Gastroesophageal sphincter (tissue), 4 donors: ENCODE measurements at regions not wholly inside any gene's neighbourhood (a gene's known extent, or its start where the extent isn't known, plus 50 kb on each side); places are given as distances from the start of the nearest gene placed in this dataset.

ENCODE experiments used
- ATAC-seq: fragments of 150-250 bp; one replicate; pipeline ENCODE4 v1.9.1; 2016; ENCODE audit warnings: mild to moderate bottlenecking, moderate library complexity
- H3K27ac ChIP-seq, 4 donors: fragments of 200-600 bp; sonication (generic) in 3 of 4; 1 replicate in 3 of 4; 2 replicates in 1 of 4; pipeline ENCODE4 v1.5.1; 2016 to 2019
- H3K27me3 ChIP-seq: fragments of 200-600 bp; sonication (generic); one replicate; pipeline ENCODE4 v1.5.1; 2019
- H3K36me3 ChIP-seq, 2 donors: fragments of 200-600 bp; sonication (generic); one replicate each; pipeline ENCODE4 v1.5.1; 2019; ENCODE audit warnings: control low read depth in 1 of 2
- H3K4me1 ChIP-seq, 3 donors: fragments of 200-600 bp; sonication (generic); 1 replicate in 2 of 3; 2 replicates in 1 of 3; pipeline ENCODE4 v1.5.1; 2016 to 2019; ENCODE audit warnings: control low read depth in 2 of 3
- H3K4me3 ChIP-seq, 2 donors: fragments of 200-600 bp; sonication (generic); one replicate each; pipeline ENCODE4 v1.5.1; 2019; ENCODE audit warnings: mild to moderate bottlenecking in 1 of 2, moderate library complexity in 1 of 2
- H3K9me3 ChIP-seq, 3 donors: fragments of 200-600 bp; sonication (generic); one replicate each; pipeline ENCODE4 v1.5.1; 2017 to 2019; ENCODE audit warnings: control low read depth in 2 of 3
- EP300 ChIP-seq: sonication (generic); formaldehyde crosslinking; IDR thresholded peaks from one replicate; pipeline ENCODE4 v1.6.1; 2017; ENCODE audit warnings: antibody characterized with exemption, mild to moderate bottlenecking
- POLR2A ChIP-seq, 2 donors: fragments of 450-650 bp; IDR thresholded peaks; one replicate each; pipeline ENCODE4 v1.6.1; 2017; ENCODE audit warnings: antibody characterized with exemption in 2 of 2, mild to moderate bottlenecking in 2 of 2, moderate library complexity in 1 of 2
- POLR2AphosphoS5 ChIP-seq: sonication (generic); formaldehyde crosslinking; IDR thresholded peaks from one replicate; pipeline ENCODE4 v1.6.1; 2017; ENCODE audit warnings: antibody characterized with exemption
- WGBS, 2 donors: methylation state at CpG; one replicate each; pipeline ENCODE4 v1.1.5; 2018; ENCODE audit warnings: low coverage in 1 of 2; 5-methylcytosine and 5-hydroxymethylcytosine counted together
- TF ChIP-seq, protein P1 (sequence below), 4 experiments: fragments of 200-600 bp in 2 of 4; fragments of 450-650 bp in 2 of 4; sonication (generic) in 1 of 4; IDR thresholded peaks; one replicate each; pipeline ENCODE4 v1.5.1; 2017 to 2019; ENCODE audit warnings: antibody characterized with exemption in 4 of 4, mild to moderate bottlenecking in 2 of 4, moderate library complexity in 2 of 4

DNA sequence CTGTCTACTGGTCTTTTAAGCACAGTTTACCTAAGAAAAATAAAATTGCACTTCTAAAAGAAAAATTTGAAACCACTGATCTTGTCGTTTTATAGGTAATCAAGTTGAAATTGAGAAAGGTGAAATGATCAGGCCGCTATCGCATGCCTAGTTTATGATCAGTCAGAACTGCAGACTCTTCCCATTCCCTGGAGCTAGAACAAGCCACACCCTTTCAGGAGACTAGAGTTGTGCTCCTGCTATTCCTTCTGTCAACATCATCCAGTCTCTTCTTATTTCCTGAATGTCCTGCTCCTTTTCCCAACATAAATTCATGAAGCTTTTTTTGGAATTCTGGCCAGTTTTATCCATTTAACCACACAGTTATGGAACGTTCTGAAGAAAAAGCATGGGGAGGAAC lies 135.1 kb downstream of the SLC7A11 start:
- WGBS, 2 donors: 84 to 93% methylated on average over 3 to 4 of the region's 4 CpGs
- no peak overlapping the region for H3K4me3 ChIP-seq
- H3K4me1 ChIP-seq: no peaks in the 10 kb centered on the region
- no peak for ATAC-seq
- H3K36me3 ChIP-seq: no peaks in the 10 kb centered on the region
- no peak overlapping the region for H3K27ac ChIP-seq
- no peaks in the 10 kb centered on the region for H3K27me3 ChIP-seq
- no peak for TF ChIP-seq POLR2A (IDR thresholded peaks at IDR 0.05)
- H3K9me3 ChIP-seq: no peaks in the 10 kb centered on the region

DNA sequence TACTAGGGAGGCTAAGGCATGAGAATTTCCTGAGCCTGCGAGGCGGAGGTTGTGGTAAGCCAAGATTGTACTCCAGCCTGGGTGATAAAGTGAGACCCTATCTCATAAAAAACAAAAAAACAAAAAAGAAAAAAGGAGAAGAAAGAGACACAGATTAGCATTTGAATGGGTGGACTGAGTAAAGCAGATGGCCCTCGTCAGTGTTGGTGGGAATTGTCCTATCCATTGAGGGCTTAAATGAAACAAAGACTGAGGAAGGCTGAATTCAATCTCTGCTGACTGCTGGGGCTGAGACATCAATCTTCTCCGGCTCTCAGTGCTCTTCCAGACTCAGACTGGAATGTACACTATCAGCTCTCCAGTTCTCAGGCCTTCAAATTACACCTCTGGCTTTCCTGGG lies 136.8 kb downstream of the SLC7A11 start:
- H3K4me3 ChIP-seq: no peak overlapping the region
- no peak for TF ChIP-seq POLR2A (IDR thresholded peaks at IDR 0.05)
- TF ChIP-seq, protein P1, sequence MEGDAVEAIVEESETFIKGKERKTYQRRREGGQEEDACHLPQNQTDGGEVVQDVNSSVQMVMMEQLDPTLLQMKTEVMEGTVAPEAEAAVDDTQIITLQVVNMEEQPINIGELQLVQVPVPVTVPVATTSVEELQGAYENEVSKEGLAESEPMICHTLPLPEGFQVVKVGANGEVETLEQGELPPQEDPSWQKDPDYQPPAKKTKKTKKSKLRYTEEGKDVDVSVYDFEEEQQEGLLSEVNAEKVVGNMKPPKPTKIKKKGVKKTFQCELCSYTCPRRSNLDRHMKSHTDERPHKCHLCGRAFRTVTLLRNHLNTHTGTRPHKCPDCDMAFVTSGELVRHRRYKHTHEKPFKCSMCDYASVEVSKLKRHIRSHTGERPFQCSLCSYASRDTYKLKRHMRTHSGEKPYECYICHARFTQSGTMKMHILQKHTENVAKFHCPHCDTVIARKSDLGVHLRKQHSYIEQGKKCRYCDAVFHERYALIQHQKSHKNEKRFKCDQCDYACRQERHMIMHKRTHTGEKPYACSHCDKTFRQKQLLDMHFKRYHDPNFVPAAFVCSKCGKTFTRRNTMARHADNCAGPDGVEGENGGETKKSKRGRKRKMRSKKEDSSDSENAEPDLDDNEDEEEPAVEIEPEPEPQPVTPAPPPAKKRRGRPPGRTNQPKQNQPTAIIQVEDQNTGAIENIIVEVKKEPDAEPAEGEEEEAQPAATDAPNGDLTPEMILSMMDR (IDR thresholded peaks at IDR 0.05): no peak
- TF ChIP-seq EP300: no peak
- no peak for TF ChIP-seq POLR2AphosphoS5
- no peaks in the 10 kb centered on the region for H3K4me1 ChIP-seq
- no peak overlapping the region for H3K27ac ChIP-seq
- H3K36me3 ChIP-seq: no peaks in the 10 kb centered on the region
- WGBS, 2 donors: 89 to 94% methylated on average over 3 to 4 of the region's 4 CpGs
- no peak for ATAC-seq
- no peaks in the 10 kb centered on the region for H3K27me3 ChIP-seq
- no peaks in the 10 kb centered on the region for H3K9me3 ChIP-seq

DNA sequence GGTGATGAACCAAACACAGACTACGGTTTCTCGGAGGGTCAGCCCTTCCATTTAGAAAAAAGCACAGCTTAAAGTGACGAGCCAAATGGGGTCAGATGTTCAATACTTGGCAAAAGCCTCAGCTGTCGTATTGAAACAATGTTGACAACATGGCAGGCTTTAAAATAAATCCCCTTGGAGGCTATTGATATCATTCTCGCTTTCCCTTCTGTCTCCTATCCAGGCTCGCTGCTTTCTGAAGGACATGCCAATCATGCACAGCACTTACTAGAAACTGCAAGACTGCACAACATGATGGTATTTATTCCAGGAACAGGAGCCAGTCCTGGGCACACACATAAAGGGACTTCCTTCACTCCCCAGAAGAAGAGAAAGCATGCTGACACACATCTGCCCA lies 137.9 kb downstream of the SLC7A11 start:
- no peaks in the 10 kb centered on the region for H3K9me3 ChIP-seq
- no peaks in the 10 kb centered on the region for H3K4me1 ChIP-seq
- 54 to 82% methylated on average over 4 of the region's 6 CpGs for WGBS, 2 donors
- no peak for ATAC-seq
- TF ChIP-seq POLR2A (IDR thresholded peaks at IDR 0.05) (no peak), POLR2AphosphoS5 (no peak), EP300 (no peak)
- TF ChIP-seq, protein P1 (IDR thresholded peaks at IDR 0.05): no peak
- no peaks in the 10 kb centered on the region for H3K27me3 ChIP-seq
- H3K27ac ChIP-seq: no peak overlapping the region
- H3K36me3 ChIP-seq: no peaks in the 10 kb centered on the region
- H3K4me3 ChIP-seq: no peak overlapping the region

DNA sequence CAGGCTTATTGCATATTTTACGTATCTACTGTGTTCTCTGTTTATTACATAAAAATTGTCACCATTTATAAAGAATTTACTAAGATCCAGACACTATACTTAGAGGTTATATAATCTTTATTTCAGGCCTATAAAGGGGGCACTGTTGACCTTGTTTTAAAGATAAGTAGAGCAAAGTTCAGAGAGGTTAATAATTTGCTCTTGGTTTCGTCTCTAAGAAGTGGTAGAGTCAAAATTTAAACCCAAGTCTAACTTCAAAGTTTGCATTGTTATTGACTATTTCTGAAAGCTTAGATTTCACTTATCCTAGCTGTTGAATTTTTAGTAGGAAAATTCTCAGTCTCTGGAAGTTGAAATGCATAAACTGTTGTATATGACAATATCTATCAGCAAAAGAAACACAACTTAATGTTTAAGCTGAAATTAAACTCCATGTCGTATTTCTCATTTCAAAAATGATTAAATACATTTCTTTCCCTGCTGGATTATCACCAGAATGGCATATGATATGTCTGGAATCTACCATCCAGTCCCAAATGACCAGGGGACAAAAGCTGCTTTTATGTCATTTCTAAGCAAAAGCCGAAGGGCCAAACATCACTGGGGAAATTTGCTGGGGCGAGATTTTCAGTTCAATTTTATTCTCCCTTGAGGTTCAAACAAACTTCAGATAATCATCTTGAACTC lies 138.4 kb downstream of the SLC7A11 start:
- Histone ChIP-seq H3K4me3 (no peak overlapping the region), H3K27ac (no peak overlapping the region), H3K36me3 (no peaks in the 10 kb centered on the region), H3K4me1 (no peaks in the 10 kb centered on the region), H3K9me3 (no peaks in the 10 kb centered on the region), H3K27me3 (no peaks in the 10 kb centered on the region)
- no peak for TF ChIP-seq POLR2AphosphoS5
- TF ChIP-seq, protein P1 (IDR thresholded peaks at IDR 0.05): no peak
- no peak for TF ChIP-seq POLR2A (IDR thresholded peaks at IDR 0.05)
- 81 to 83% methylated on average over 4 to 5 of the region's 5 CpGs for WGBS, 2 donors
- no peak for ATAC-seq

DNA sequence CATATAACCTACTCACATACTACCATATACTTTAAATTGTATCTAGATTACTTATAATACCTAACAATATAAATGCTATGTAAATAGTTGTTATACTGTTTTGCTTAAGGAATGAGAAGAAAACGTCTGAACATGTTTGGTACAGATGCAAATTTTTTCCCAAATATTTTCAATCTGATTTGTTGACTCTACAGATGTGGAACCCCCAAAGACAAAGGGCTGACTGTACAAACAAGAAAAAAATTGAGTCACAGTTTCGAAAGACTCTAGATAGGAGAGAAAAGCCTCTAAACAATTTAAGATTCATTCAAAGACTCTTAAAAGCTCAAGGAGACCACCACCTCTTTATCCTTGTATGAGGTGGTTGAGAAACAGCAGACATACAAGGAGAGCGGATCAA lies 142.8 kb downstream of the SLC7A11 start:
- no peak for ATAC-seq
- 53 to 70% methylated on average over 2 to 3 of the region's 3 CpGs for WGBS, 2 donors
- H3K9me3 ChIP-seq: no peaks in the 10 kb centered on the region
- no peaks in the 10 kb centered on the region for H3K36me3 ChIP-seq
- H3K4me3 ChIP-seq: no peak overlapping the region
- H3K27me3 ChIP-seq: no peaks in the 10 kb centered on the region
- TF ChIP-seq, protein P1 (IDR thresholded peaks at IDR 0.05): no peak
- TF ChIP-seq POLR2A (IDR thresholded peaks at IDR 0.05): no peak
- TF ChIP-seq POLR2AphosphoS5: no peak
- no peak for TF ChIP-seq EP300
- H3K4me1 ChIP-seq: no peaks in the 10 kb centered on the region
- H3K27ac ChIP-seq: no peak overlapping the region
